Left renal pelvis (tissue), 4 donors: ENCODE measurements at regions not wholly inside any gene's neighbourhood (a gene's known extent, or its start where the extent isn't known, plus 50 kb on each side); places are given as distances from the start of the nearest gene placed in this dataset.

Source experiments
- DNase-seq, 4 donors: peaks; one replicate each; pipeline ENCODE4 v3.0.0-alpha.2; 2013; ENCODE audit warnings: low read depth in 4 of 4, low spot score in 3 of 4

GRCh38 chr20:22408521-22409402 lies 175.6 kb downstream of the FOXA2 start:
- DNase-seq: no peak

- DNase-seq: no peak
These were observed 176.9 kb downstream of the FOXA2 start for GRCh38 chr20:22407237-22408193.

GRCh38 chr20:22404419-22405170 lies 179.8 kb downstream of the FOXA2 start:
- DNase-seq: no peak

- DNase-seq: no peak
These were observed 180.6 kb downstream of the FOXA2 start for GRCh38 chr20:22403632-22404361.

GRCh38 chr20:22403022-22403631 lies 181.2 kb downstream of the FOXA2 start:
- no peak for DNase-seq

- no peak for DNase-seq
These were observed 181.8 kb downstream of the FOXA2 start for GRCh38 chr20:22402550-22402949.

- DNase-seq: no peak
These were observed 183.9 kb downstream of the FOXA2 start for GRCh38 chr20:22400440-22400839.

- no peak for DNase-seq
These were observed 189.8 kb downstream of the FOXA2 start for GRCh38 chr20:22394583-22394982.

- no peak for DNase-seq
These were observed 193.8 kb downstream of the FOXA2 start for GRCh38 chr20:22390543-22390903.

GRCh38 chr20:22389836-22390542 lies 194.4 kb downstream of the FOXA2 start:
- no peak for DNase-seq

GRCh38 chr20:22387452-22387851 lies 196.9 kb downstream of the FOXA2 start:
- DNase-seq: no peak

- DNase-seq: no peak
These were observed 198.1 kb downstream of the FOXA2 start for GRCh38 chr20:22386306-22386623.

- DNase-seq: no peak
These were observed 198.6 kb downstream of the FOXA2 start for GRCh38 chr20:22385602-22386305.

GRCh38 chr20:22384978-22385377 lies 199.4 kb downstream of the FOXA2 start:
- DNase-seq: no peak

- DNase-seq: no peak
These were observed 201.2 kb downstream of the FOXA2 start for GRCh38 chr20:22383156-22383555.

- no peak for DNase-seq
These were observed 201.6 kb downstream of the FOXA2 start for GRCh38 chr20:22382742-22383141.

- no peak for DNase-seq
These were observed 202.5 kb downstream of the FOXA2 start for GRCh38 chr20:22381812-22382416.

- DNase-seq: no peak
These were observed 204.9 kb downstream of the FOXA2 start for GRCh38 chr20:22379472-22379871.
